ENCODE measurements at regions not wholly inside any gene's neighbourhood (a gene's known extent, or its start where the extent isn't known, plus 50 kb on each side); places are given as distances from the start of the nearest gene placed in this dataset.
"Not testable (repeated sequence)": the region's sequence is repeated elsewhere in the genome, so short reads cannot be mapped to it uniquely, and the experiment has no call there.

- no peak for DNase-seq (ENCODE audit: low read depth in 4 of 4, low spot score in 3 of 4)
These were observed 594.1 kb downstream of the TBC1D22A start for GRCh38 chr22:47356511-47357011.

DNA sequence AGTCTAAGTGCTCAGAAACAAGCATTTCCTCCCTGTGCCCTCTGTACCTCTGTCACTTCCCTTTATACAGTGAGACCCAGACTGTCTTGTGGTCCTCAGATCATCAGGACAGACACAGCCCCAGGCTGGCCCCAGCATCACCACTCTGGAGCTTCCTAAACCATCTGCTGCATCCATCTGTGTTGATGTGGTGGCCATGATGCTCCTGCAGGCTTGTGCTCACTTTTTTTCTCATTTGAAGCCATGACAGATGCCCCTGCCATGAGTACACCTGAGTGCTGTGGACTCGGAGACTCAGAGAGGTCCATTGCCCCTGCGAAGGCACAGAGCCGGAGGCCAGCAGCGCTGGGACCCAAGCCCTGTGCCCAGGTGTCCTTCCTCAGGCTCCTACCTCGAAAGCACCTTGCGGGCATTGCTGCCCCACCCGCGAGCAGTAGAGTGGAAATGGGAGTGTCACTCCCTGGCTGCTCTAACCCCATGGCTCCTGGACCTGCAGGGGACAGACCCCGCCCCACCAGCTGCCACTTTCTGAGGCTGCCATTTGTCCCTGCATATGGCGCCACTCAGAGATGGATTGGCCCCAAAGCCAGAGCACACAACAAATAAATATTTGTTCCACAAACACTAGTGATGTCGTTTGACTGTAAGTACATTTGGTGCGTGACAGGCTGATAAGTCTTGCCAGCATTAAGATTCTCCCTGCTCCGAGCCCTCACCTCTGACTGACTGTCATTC is 593.5 kb downstream of the TBC1D22A start:
- DNase-seq (ENCODE audit: low read depth in 4 of 4, low spot score in 3 of 4), result no peak

DNA sequence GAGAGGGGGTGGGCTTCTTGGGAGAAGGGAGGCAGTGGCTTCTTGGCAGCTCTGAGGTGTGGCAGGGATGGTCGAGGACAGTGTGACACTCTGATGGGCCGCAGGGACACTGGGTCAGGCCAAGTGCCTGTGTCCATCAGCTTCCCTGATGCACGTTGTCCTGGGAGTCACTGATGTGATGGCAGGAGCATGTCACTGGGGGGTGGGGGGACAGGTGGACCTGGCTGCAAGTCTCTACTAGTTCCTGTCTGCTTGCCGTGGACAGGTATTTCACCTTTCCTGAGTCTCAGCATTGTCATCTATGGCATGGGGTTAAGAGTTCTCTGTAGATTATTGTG is 592.9 kb downstream of the TBC1D22A start:
- no peak for DNase-seq (ENCODE audit: low read depth in 4 of 4, low spot score in 3 of 4)

- DNase-seq (ENCODE audit: low read depth in 4 of 4, low spot score in 3 of 4), result no peak
These were observed 592.4 kb downstream of the TBC1D22A start for GRCh38 chr22:47354668-47355387.

GRCh38 chr22:47352920-47353700 is 590.7 kb downstream of the TBC1D22A start:
- no peak for DNase-seq (ENCODE audit: low read depth in 4 of 4, low spot score in 3 of 4)

- DNase-seq (ENCODE audit: low read depth in 4 of 4, low spot score in 3 of 4), result no peak
These were observed 589.6 kb downstream of the TBC1D22A start for GRCh38 chr22:47351836-47352579.

GRCh38 chr22:47346287-47346686 is 583.8 kb downstream of the TBC1D22A start:
- not testable (repeated sequence) for DNase-seq (ENCODE audit: low read depth in 4 of 4, low spot score in 3 of 4)

DNA sequence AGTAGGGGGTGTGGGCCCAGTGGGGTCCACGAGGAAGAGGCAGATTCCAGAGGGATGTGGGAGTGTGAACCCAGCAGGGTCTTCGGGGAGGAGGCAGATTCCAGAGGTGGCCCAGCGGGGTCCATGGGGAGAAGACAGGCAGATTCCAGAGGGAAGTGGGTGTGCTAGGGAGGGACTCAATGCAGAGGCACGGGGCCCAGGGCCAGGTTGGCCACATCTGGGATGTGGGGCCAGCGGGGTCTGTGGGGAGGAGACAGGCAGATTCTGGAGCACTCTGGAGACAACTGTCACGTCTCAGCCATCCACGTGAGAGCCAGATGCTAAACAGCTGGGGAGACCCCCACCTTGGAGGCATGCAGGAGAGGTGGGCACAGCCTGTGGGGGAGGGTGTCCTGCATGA is 582.6 kb downstream of the TBC1D22A start:
- DNase-seq (ENCODE audit: low read depth in 4 of 4, low spot score in 3 of 4), result no peak

- no peak for DNase-seq (ENCODE audit: low read depth in 4 of 4, low spot score in 3 of 4)
These were observed 582.0 kb downstream of the TBC1D22A start for GRCh38 chr22:47344414-47344813.

DNA sequence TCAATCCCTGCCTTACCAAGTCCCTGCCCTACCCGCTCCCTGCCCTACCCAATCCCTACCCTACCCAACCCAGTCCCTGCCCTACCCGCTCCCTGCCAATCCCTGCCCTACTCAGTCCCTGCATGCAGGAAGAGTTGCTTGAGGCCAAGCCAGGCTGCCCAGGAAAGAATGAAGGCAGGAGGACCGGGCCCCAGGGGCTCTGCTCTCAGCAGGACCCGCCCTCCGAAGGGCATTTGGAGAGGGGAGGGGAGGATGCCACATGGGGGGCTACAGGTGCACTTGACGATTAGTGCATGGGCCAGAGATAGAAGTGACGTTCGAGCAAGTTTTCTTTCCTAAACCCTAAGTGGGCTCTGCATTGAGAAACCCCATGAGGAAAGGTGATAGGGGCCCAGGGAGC is 581.2 kb downstream of the TBC1D22A start:
- DNase-seq (ENCODE audit: low read depth in 4 of 4, low spot score in 3 of 4), result no peak

DNA sequence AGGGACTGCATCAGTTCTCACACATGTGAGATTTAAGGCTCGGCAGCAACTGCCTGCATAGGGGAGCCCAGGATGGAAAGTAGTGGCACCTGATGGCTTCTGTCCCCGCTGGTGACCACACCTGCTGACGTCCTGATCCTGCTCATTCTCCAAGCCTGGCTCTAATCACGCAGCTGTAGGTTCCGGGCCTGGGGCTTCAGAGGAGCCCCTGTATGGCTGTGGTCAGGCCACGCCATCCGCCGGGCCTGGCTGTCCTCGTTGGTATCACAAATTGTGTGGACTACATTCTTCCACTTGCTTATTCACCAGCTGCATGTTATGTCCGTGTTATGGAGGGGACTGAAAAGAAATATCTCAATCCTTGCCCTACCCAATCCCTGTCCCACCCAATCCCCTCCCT is 580.0 kb downstream of the TBC1D22A start:
- DNase-seq (ENCODE audit: low read depth in 4 of 4, low spot score in 3 of 4), result no peak

GRCh38 chr22:47341464-47341863 is 579.0 kb downstream of the TBC1D22A start:
- no peak for DNase-seq (ENCODE audit: low read depth in 4 of 4, low spot score in 3 of 4)

GRCh38 chr22:47340851-47341436 is 578.5 kb downstream of the TBC1D22A start:
- DNase-seq (ENCODE audit: low read depth in 4 of 4, low spot score in 3 of 4), result no peak

GRCh38 chr22:47337161-47337621 is 574.7 kb downstream of the TBC1D22A start:
- no peak for DNase-seq (ENCODE audit: low read depth in 4 of 4, low spot score in 3 of 4)

DNA sequence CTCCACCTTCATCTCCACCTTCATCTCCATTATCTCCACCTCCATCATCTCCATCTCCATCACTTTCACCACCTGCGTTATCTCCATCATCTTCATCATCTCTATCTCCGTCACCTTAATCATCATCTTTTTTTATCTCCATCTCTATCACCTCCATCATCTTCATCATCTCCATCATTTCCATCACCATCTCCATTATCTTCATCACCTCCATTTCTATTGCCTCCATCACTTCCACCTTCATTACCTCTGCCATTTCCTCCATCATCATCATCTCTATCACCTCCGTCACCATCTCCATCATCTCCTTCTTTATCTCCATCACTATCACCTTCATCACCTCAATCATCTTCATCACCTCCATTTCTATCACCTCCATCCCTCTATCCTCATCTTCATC is 573.5 kb downstream of the TBC1D22A start:
- DNase-seq (ENCODE audit: low read depth in 4 of 4, low spot score in 3 of 4), result no peak

- DNase-seq (ENCODE audit: low read depth in 4 of 4, low spot score in 3 of 4), result no peak
These were observed 573.0 kb downstream of the TBC1D22A start for GRCh38 chr22:47335460-47335859.

GRCh38 chr22:47334601-47335000 is 572.2 kb downstream of the TBC1D22A start:
- DNase-seq (ENCODE audit: low read depth in 4 of 4, low spot score in 3 of 4), result no peak

DNA sequence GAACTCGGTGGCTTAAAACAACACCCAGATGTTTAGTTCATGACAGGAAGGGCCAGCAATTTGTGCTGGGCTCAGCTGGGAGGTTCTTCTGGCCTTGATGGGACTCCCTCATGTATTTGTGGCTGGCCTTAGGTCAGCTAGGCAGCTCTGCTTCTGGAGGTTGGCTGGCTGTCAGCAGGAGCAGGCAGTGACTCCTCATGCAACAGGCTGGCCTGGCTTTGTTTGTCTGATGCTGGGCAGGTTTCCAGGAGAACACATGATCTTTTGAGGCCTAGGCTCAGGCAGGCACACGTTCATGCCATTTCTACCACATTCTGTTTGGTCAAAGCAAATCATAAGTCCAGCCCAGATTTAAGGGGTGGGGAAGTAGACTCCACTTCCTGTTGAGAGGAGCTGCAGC is 571.2 kb downstream of the TBC1D22A start:
- DNase-seq (ENCODE audit: low read depth in 4 of 4, low spot score in 3 of 4), result no peak

DNA sequence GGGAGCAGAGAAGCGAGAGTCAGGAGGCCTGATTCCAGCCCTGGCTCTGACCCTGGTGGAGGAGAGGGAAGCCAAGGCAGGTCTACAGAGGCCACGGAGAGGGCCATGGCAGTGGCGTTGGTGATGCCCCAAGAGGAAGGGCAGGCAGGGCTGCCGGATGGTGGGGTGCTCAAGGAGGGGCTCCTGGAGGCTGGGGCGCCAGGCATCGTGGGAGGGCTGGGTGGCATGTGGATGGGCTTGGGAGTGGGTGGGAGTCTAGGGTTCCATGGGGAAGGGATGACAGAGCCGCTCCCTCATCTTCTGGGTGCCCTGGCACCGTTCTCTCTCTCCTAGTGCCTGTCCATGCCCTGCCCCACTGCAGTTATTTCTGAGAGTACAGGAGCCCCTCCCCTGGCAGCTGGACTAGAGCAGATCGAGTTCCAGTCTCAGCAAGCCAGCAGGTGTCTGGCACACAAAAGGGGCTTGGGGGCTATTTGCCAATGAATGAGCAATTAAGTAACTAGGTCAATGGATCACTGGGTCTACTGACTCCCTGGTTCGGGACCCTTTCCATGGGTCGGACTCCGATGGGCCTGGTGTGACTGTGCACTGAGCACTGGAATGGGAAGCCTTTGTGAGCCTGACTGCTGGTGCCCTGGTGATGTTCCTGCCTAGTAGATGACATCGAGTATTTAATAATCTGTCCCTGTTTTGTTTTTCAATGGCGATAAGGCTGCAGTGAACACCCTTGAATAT is 570.0 kb downstream of the TBC1D22A start:
- DNase-seq (ENCODE audit: low read depth in 4 of 4, low spot score in 3 of 4), result no peak

- no peak for DNase-seq (ENCODE audit: low read depth in 4 of 4, low spot score in 3 of 4)
These were observed 569.3 kb downstream of the TBC1D22A start for GRCh38 chr22:47331750-47332149.
